ENCODE measurements at regions not wholly inside any gene's neighbourhood (a gene's known extent, or its start where the extent isn't known, plus 50 kb on each side); places are given as distances from the start of the nearest gene placed in this dataset.

- Histone ChIP-seq H4K8ac (ENCODE audit: low read length) (no peak overlapping the region), H3K9ac (ENCODE audit: low read length) (no peak overlapping the region), H3K18ac (ENCODE audit: low read depth in 1 of 2, low read length in 2 of 2) (no peak overlapping the region), H3K27me3 (ENCODE audit: control insufficient read depth in 1 of 2, insufficient read depth in 1 of 2, low read length in 2 of 2) (no peaks in the 10 kb centered on the region), H2AK5ac (ENCODE audit: low read length, severe bottlenecking) (no peak overlapping the region), H4K91ac (ENCODE audit: low read length) (no peak overlapping the region), H3K4me3 (ENCODE audit: insufficient read depth in 1 of 2, low read depth in 1 of 2, low read length in 2 of 2) (no peak overlapping the region), H3K4me1 (ENCODE audit: control insufficient read depth, insufficient read depth, low read depth, low read length) (no peaks in the 10 kb centered on the region), H3K14ac (ENCODE audit: low read length in 2 of 2) (no peak overlapping the region), H2BK15ac (ENCODE audit: low read depth, poor library complexity, severe bottlenecking) (no peak overlapping the region), H3K9me3 (ENCODE audit: control insufficient read depth, low read length) (no peaks in the 10 kb centered on the region), H3K4me2 (ENCODE audit: low read length, poor library complexity, severe bottlenecking) (no peak overlapping the region), H3K36me3 (ENCODE audit: control insufficient read depth in 1 of 2, insufficient read depth in 2 of 2, low read depth in 1 of 2, low read length in 2 of 2) (no peaks in the 10 kb centered on the region), H3K4ac (ENCODE audit: low read depth in 1 of 2, low read length in 2 of 2) (no peak overlapping the region), H2BK5ac (ENCODE audit: low read depth, low read length, poor library complexity, severe bottlenecking) (no peak overlapping the region), H3K79me1 (replicated peaks; ENCODE audit: low read length, poor library complexity, severe bottlenecking) (no peaks in the 10 kb centered on the region), H2BK120ac (ENCODE audit: low read depth, low read length) (no peak overlapping the region), H2BK12ac (ENCODE audit: low read length in 2 of 2) (no peak overlapping the region), H3K27ac (ENCODE audit: low read length, poor library complexity, severe bottlenecking) (no peak overlapping the region), H3K23ac (ENCODE audit: low read length in 2 of 2) (no peak overlapping the region), H2AFZ (ENCODE audit: low read depth, low read length) (no peak overlapping the region)
- no peak for DNase-seq
These were observed 179.7 kb upstream of the HS3ST4 start for GRCh38 chr16:25512041-25512440.

- Histone ChIP-seq H3K4me2 (ENCODE audit: low read length, poor library complexity, severe bottlenecking) (no peak overlapping the region), H3K4me3 (ENCODE audit: insufficient read depth in 1 of 2, low read depth in 1 of 2, low read length in 2 of 2) (no peak overlapping the region), H4K91ac (ENCODE audit: low read length) (no peak overlapping the region), H2BK15ac (ENCODE audit: low read depth, poor library complexity, severe bottlenecking) (no peak overlapping the region), H2AFZ (ENCODE audit: low read depth, low read length) (no peak overlapping the region), H3K14ac (ENCODE audit: low read length in 2 of 2) (no peak overlapping the region), H2BK12ac (ENCODE audit: low read length in 2 of 2) (no peak overlapping the region), H2BK120ac (ENCODE audit: low read depth, low read length) (no peak overlapping the region), H3K36me3 (ENCODE audit: control insufficient read depth in 1 of 2, insufficient read depth in 2 of 2, low read depth in 1 of 2, low read length in 2 of 2) (no peaks in the 10 kb centered on the region), H3K18ac (ENCODE audit: low read depth in 1 of 2, low read length in 2 of 2) (no peak overlapping the region), H2AK5ac (ENCODE audit: low read length, severe bottlenecking) (no peak overlapping the region), H3K27me3 (ENCODE audit: control insufficient read depth in 1 of 2, insufficient read depth in 1 of 2, low read length in 2 of 2) (no peaks in the 10 kb centered on the region), H2BK5ac (ENCODE audit: low read depth, low read length, poor library complexity, severe bottlenecking) (no peak overlapping the region), H4K8ac (ENCODE audit: low read length) (no peak overlapping the region), H3K27ac (ENCODE audit: low read length, poor library complexity, severe bottlenecking) (no peak overlapping the region), H3K4ac (ENCODE audit: low read depth in 1 of 2, low read length in 2 of 2) (no peak overlapping the region), H3K9ac (ENCODE audit: low read length) (no peak overlapping the region), H3K23ac (ENCODE audit: low read length in 2 of 2) (no peak overlapping the region), H3K79me1 (replicated peaks; ENCODE audit: low read length, poor library complexity, severe bottlenecking) (no peaks in the 10 kb centered on the region), H3K9me3 (ENCODE audit: control insufficient read depth, low read length) (no peaks in the 10 kb centered on the region), H3K4me1 (ENCODE audit: control insufficient read depth, insufficient read depth, low read depth, low read length) (no peaks in the 10 kb centered on the region)
- WGBS: 67% methylated on average over 1 of the region's 1 CpG
- DNase-seq: no peak
These were observed 182.3 kb upstream of the HS3ST4 start for GRCh38 chr16:25509456-25509855.

- Histone ChIP-seq H3K27ac (ENCODE audit: low read length, poor library complexity, severe bottlenecking) (no peak overlapping the region), H2BK120ac (ENCODE audit: low read depth, low read length) (no peak overlapping the region), H3K14ac (ENCODE audit: low read length in 2 of 2) (no peak overlapping the region), H2BK12ac (ENCODE audit: low read length in 2 of 2) (no peak overlapping the region), H3K9me3 (ENCODE audit: control insufficient read depth, low read length) (no peaks in the 10 kb centered on the region), H2AFZ (ENCODE audit: low read depth, low read length) (no peak overlapping the region), H3K9ac (ENCODE audit: low read length) (no peak overlapping the region), H3K18ac (ENCODE audit: low read depth in 1 of 2, low read length in 2 of 2) (no peak overlapping the region), H3K4me2 (ENCODE audit: low read length, poor library complexity, severe bottlenecking) (no peak overlapping the region), H4K8ac (ENCODE audit: low read length) (no peak overlapping the region), H3K36me3 (ENCODE audit: control insufficient read depth in 1 of 2, insufficient read depth in 2 of 2, low read depth in 1 of 2, low read length in 2 of 2) (no peaks in the 10 kb centered on the region), H3K27me3 (ENCODE audit: control insufficient read depth in 1 of 2, insufficient read depth in 1 of 2, low read length in 2 of 2) (no peaks in the 10 kb centered on the region), H2BK5ac (ENCODE audit: low read depth, low read length, poor library complexity, severe bottlenecking) (no peak overlapping the region), H2BK15ac (ENCODE audit: low read depth, poor library complexity, severe bottlenecking) (no peak overlapping the region), H3K4me1 (ENCODE audit: control insufficient read depth, insufficient read depth, low read depth, low read length) (no peaks in the 10 kb centered on the region), H3K79me1 (replicated peaks; ENCODE audit: low read length, poor library complexity, severe bottlenecking) (no peaks in the 10 kb centered on the region), H3K4me3 (ENCODE audit: insufficient read depth in 1 of 2, low read depth in 1 of 2, low read length in 2 of 2) (no peak overlapping the region), H2AK5ac (ENCODE audit: low read length, severe bottlenecking) (no peak overlapping the region), H4K91ac (ENCODE audit: low read length) (no peak overlapping the region), H3K23ac (ENCODE audit: low read length in 2 of 2) (no peak overlapping the region), H3K4ac (ENCODE audit: low read depth in 1 of 2, low read length in 2 of 2) (no peak overlapping the region)
- WGBS: 44% methylated on average over 2 of the region's 3 CpGs
- DNase-seq: no peak
These were observed 190.1 kb upstream of the HS3ST4 start for GRCh38 chr16:25501530-25502255.

DNA sequence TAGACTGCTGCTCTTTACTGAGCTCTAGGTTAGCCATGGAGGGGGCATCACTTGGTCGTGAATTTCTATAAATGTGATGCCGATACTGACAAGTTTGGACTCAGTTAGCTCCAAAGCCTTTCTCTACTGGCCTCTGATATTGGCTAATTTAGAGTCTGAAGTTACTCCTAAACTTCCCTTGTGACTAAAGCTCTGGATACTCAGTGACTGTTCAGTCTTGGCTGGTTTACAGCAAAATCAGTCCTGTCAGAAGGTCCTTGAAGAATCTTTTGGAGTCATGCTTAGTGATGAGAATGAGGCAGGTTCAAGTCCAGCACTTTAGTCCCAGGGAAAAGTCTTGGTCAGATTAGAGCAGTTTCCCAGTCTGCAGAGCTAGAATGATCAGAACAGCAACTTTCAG is 197.5 kb upstream of the HS3ST4 start:
- Histone ChIP-seq H3K9ac (ENCODE audit: low read length) (no peak overlapping the region), H3K27ac (ENCODE audit: low read length, poor library complexity, severe bottlenecking) (no peak overlapping the region), H2BK12ac (ENCODE audit: low read length in 2 of 2) (no peak overlapping the region), H3K36me3 (ENCODE audit: control insufficient read depth in 1 of 2, insufficient read depth in 2 of 2, low read depth in 1 of 2, low read length in 2 of 2) (no peaks in the 10 kb centered on the region), H3K23ac (ENCODE audit: low read length in 2 of 2) (no peak overlapping the region), H3K14ac (ENCODE audit: low read length in 2 of 2) (no peak overlapping the region), H4K91ac (ENCODE audit: low read length) (no peak overlapping the region), H2BK15ac (ENCODE audit: low read depth, poor library complexity, severe bottlenecking) (no peak overlapping the region), H4K8ac (ENCODE audit: low read length) (no peak overlapping the region), H3K4me3 (ENCODE audit: insufficient read depth in 1 of 2, low read depth in 1 of 2, low read length in 2 of 2) (no peak overlapping the region), H3K27me3 (ENCODE audit: control insufficient read depth in 1 of 2, insufficient read depth in 1 of 2, low read length in 2 of 2) (no peaks in the 10 kb centered on the region), H3K79me1 (replicated peaks; ENCODE audit: low read length, poor library complexity, severe bottlenecking) (no peaks in the 10 kb centered on the region), H3K4me1 (ENCODE audit: control insufficient read depth, insufficient read depth, low read depth, low read length) (no peaks in the 10 kb centered on the region), H3K18ac (ENCODE audit: low read depth in 1 of 2, low read length in 2 of 2) (no peak overlapping the region), H2BK120ac (ENCODE audit: low read depth, low read length) (no peak overlapping the region), H3K4me2 (ENCODE audit: low read length, poor library complexity, severe bottlenecking) (no peak overlapping the region), H2AFZ (ENCODE audit: low read depth, low read length) (no peak overlapping the region), H2AK5ac (ENCODE audit: low read length, severe bottlenecking) (no peak overlapping the region), H3K9me3 (ENCODE audit: control insufficient read depth, low read length) (no peaks in the 10 kb centered on the region), H2BK5ac (ENCODE audit: low read depth, low read length, poor library complexity, severe bottlenecking) (no peak overlapping the region), H3K4ac (ENCODE audit: low read depth in 1 of 2, low read length in 2 of 2) (no peak overlapping the region)
- DNase-seq: no peak
- WGBS: 54% methylated on average over 2 of the region's 2 CpGs

All from mesenchymal stem cell (in vitro differentiated cells and primary cell).